ENCODE measurements at regions not wholly inside any gene's neighbourhood (a gene's known extent, or its start where the extent isn't known, plus 50 kb on each side); places are given as distances from the start of the nearest gene placed in this dataset.

DNA sequence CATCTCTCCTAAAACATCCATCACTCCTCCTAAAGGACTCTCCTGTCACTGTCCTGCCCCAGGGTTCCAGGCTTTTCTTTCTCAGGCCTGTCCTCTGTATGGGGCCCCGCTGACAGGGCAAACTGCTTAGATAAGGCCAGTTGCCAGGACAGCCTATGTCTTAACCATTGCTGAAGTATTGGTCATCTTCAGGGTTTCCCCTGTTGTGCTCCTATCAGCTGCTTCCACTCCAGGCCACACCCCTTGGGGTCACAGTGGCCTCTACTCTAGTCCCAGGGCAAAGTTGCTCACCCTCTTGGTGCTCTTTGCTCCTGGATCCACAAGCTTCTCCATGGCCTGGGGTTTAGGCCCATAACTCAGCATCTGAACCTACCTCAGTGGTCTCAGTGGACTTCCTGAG is 138.0 kb upstream of the PJA1 start:
- no peak for DNase-seq

DNA sequence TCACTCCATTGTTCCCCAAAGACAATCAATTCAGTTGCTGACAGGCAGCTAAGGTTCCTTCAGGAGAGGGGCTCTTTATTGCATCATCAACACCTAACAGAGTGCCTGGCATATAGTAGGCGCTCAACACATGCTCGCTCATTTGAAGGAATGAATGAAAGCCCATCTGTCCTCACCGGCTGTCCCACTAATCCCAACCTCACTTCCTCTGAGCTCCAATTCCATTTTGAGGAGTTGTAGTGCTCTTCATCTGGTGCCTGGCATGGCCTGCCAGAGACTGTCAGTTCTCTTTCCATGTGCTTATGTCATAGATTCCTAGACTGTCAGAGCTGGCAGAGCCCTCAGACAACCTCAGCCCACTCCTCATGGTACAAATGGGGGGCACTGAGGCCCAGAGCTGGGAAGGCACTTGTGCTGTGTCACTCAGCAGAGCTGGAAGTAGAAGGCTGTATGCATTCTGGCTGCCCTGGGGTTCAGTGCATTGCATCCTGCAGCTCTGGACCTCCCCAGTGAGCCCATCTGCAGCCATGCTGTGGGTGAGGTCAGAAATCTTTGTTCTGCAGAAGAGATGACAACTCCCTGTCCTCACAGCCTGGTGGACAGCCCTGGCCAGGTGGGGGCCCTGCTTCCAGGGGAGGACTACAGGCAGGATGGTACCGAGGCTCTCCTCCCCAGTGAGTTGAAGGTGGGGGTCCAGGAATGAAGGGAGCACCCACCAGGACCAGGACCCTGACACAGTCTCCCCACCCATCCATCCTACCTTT is 134.9 kb upstream of the PJA1 start:
- DNase-seq, result no peak

DNA sequence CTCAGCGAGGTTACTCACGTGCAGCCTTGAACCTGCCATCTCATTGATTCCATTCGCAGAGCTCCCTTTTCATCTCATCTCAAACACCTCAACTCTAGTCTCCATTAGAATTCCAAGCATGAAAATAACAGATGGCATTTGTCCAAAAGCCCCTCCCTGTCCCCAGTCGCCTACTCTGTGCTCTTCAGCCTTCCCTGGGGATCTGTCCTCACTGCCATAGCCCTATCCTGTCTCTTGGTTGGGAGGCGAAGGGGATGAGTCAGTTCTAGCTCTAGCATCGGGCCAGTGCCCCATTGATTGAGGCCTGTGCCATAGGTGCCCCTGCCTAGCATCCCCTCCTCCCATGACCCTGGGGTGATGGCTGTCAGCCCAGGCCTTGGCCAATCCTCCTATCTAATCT is 134.0 kb upstream of the PJA1 start:
- no peak for DNase-seq

DNA sequence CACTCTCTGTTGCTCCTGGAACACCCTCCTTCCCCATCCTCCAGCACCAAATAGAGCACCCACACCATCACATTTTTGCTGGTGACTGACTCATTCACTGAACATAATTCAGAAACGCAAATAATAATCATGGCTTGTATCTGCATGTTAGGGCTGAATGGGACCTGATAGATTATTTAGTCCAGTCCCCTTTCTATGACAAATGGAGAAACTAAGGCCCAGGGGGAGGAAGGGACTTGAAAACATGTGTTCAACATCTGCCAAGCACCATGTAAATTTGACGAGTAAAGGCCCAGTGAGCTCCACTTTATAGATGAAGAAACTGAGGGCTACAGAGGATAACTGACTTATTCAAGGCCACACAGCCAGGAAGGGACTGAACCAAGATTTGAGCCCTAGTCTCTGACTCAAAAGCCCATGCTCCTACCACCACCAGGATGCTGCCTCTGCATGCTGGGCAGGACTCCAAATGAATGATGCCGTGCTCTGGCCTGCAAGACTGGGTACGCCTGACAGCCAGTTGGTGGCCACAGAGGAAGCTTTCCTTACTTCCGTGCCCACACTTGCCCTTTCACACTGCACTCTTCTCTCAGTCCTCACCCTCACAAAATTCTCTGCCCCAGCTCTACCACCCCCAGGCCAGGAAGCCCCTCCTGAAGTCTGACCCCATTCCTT is 133.3 kb upstream of the PJA1 start:
- no peak for DNase-seq

DNA sequence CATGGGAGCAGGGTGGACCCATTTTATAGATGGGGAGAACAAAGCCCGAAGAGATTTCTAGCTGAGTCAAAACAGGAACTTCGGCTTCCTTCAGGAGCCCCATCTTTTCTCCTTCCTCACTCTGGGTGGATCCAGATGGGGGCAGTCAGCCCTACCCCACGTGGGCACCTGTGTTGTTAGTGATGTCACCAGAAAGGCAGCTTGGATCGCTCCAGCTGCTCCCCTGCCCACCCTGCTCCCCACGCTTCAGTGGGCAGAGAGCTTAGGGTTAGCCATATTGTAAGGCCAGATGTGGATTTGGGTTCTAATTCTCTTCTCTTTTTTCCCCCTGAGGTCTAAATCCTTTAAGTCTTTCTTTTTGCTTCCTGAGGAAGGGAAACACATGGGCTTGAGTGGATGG is 132.3 kb upstream of the PJA1 start:
- DNase-seq, result no peak

DNA sequence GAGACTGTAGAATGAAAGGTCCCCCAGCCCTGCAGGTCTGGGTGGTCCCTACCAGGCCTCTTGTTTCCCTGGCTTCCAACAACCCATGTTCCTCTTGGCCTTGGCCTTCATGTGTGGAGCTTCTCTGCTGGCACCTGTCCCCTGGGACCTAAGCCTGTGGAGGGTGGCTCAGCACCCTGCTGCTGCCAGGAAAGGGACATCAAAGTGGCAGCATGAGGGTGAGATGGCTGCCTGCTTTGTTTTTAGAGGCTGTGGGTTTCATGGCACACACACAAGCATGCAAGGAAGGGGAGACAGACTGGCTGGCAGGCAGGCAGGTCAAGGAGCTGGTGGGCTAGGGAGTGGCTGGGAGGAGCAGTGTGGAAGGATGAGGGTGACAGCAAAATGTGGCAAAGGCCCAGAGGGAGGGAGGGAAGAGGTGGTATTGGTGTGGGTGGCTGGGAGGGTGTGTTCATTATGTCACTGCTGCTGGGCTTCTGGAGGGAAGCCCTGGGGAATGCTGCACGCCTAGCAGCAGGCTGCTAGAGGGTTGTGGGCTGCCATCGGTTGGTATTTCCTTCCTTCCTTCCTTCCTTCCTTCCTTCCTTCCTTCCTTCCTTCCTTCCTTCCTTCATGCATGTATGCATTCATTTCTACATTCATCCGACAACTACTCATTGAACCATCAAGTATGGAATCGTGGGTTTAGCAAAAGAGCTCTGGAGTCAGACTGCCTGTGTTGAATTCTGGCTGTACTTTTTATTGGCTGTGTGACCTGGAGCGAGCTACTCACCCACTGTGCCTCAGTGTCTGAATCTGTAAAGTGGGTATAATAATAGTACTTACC is 128.7 kb upstream of the PJA1 start:
- DNase-seq, result no peak

DNA sequence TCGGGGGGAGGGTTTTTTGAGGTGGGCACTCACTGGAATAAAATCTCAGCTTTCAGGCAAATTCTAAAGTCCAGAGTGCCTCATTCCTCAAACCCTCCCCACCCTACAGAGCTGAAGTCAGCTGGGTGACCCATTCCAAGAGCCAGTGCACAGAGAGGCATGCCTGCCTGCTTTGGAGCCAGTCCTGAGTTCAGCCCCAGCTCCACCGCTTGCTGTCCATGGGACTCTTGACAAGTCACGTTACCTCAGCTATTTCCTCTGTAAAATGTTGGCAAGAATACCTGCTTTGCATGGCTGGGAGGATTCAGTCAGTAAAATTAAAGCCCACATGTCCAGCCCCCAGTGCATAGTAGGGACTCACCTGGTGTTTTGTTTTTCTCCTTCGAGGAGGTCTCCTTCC is 125.9 kb upstream of the PJA1 start:
- no peak for DNase-seq

DNA sequence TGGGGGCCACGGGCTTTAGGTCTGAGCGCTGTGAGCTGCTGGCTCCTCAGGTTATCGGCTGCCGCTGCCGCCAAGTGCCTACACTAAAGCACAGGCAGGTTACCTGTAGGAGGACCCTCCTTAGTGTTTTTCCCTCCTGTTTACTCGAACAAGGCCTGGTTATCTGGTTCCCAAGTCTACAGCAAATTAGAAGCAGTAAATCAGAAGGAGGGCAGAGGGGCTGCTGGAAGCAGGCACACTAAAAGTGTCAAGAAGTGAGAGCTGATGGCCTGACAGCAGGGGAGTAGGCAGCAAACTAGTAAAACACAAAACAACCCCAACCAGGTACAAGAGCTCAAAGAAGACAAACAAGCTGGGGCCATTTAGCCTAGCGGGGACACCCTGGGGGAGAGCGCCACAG is 125.0 kb upstream of the PJA1 start:
- no peak for DNase-seq

DNA sequence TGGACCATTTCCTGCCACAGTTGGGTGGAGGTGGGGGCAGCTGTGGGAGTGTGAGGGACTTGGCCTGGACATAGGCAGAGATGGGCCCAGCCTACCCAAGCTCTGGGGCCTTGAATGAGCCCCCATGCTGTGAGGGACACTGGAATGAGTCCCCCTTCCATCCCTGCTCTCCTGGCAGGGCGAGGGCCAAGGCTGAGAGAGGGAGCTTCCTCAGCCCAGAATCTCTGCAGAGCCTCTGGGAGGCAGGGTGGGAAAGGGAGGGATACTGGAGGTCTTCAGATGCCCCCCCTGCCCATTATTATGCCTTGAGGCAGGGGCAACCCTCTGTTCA is 124.5 kb upstream of the PJA1 start:
- DNase-seq, result no peak

DNA sequence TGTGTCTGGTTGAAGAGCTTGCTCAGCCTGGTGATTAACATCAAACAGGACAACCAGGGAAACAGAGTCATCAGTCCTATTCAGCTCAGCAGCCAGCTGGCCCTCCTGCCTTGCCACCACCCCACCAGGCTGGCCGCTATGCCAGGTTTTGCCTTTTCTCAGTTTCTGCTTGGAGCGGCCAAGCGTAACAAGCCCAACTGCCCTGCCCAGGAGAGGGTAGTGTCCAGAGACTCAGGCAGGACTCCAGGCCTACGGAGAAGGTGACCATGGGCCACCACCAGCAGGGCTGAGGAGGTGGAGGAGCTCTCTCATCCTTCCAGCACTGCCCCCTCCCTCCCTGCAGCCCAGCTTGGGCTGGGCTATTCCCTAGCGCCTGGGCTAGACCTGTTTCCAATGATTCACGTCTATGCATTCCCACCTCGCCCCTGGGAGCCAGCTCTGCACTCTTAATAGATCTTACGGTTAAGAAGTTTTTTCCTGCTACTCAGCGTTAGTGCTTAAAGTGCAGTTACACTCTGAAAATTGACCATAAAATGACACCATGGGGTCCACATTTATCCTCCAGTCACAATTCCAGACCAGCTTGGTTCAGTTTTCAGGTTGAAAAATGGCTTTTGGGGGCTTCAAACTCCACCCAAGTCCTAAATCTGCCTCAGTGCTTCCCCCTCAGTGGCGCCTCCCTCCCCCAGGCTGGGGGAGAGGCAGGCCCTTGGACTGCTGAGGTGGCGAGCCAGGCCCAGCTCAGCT is 124.0 kb upstream of the PJA1 start:
- DNase-seq, result no peak

DNA sequence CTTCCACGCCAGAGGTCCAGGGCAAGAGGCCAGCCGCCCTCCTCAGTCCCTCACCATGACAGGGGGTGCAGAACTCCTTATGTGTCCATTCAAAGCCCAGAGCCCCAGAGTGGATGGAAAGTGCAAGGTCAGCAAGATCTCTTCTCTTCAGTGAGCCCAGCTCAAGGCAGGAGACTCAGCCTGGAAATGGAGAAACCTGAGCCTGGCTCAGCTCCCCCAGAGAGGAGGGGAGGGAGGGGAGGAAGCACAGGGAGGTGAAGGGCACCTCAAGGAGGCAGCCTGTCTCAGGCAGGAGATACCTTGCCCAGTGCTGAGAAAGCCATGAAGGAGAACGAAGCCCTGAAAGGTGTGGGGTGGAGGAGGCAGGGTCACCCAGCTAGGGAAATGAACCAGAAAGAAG is 121.8 kb upstream of the PJA1 start:
- no peak for DNase-seq

DNA sequence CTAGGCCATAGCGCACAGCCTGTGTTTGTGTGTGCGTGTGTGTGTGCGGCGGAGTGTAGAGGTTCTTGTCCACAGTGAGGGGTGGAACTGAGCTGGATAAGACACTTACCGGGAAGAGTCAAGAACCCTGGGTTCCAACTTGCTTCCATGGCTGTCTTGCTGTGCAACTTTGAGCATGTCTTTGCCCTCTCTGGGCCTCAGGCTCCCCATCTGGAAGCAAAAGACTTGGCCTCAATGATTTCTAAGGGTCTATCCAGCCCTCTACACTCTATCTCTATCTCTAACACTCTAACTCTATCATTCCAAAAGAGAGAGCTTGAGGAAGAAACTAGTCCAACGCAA is 121.3 kb upstream of the PJA1 start:
- no peak for DNase-seq

DNA sequence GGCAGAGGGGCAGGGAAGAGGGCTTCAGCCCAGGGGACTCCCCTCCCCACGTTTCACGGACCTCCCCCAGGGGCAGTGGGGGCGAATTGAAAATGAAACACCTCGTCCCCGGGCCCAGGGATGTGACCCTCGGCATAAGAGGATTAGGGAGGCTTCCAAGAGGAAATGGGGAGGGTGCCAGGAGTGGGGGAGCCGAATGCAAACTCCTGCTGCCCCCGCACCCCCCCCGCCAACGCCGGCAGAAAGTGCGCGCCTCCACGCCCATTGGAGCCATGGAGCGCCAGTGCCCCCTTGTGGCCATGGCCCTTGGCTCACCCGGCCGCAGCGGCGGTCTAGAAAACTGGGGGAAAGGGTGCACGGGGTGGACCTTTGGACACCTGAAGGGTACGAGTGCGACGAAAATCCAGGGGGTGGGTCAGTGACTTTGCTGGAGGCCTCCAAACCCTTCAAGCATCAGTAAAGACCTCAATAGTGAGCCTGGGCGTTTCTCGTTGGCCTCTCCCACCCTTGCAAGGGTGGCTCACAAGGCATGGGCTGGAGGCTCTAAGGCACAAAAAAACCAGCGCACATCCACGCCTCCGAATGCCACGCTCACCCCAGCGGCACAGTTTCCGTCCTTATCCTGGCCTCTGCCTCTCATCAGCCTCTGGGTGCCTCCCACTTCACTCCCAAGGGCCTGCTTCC is 120.8 kb upstream of the PJA1 start:
- DNase-seq, result no peak

DNA sequence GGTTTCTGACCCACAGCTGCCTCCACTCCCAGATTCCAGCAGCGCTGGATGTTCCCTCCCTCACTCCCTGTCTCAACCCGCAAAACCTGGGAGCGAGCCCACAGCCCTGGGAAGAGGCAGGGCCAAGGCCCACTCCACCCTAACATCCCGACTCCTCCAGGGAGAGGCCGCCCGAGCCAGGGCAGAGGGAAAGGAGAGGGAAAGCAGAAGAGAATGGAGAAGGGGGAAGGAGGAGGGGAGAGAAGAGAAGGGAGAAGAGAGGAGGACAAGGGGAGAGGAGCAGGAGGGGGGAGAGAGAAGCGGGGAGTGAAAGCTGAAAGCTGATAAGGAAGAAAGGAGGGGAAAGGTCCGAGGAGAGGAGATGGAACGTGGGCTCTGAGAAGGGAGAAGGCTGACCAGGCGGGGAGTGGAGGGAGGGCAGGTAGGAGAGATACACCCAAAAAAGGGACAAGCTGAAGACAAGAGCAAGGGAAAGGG is 120.2 kb upstream of the PJA1 start:
- DNase-seq, result no peak

DNA sequence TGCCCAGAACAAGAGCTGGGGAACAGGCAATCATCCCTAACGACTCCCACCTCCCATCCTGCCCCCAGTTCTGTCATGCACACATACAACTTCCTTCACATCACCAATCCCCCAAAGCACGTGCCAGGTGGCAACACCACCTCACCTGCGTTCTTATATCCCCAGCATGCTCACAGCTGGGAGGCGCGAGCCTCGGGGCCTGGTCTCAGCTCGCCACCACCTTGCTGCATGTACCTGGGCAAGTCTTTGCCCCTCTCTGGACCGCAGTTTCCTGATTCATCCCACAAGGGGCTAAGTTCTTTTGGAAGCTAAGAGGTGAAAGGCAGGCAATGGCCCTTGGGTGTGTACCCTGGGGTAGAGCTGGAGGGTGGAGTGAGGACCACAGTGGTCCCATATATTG is 119.2 kb upstream of the PJA1 start:
- no peak for DNase-seq

DNA sequence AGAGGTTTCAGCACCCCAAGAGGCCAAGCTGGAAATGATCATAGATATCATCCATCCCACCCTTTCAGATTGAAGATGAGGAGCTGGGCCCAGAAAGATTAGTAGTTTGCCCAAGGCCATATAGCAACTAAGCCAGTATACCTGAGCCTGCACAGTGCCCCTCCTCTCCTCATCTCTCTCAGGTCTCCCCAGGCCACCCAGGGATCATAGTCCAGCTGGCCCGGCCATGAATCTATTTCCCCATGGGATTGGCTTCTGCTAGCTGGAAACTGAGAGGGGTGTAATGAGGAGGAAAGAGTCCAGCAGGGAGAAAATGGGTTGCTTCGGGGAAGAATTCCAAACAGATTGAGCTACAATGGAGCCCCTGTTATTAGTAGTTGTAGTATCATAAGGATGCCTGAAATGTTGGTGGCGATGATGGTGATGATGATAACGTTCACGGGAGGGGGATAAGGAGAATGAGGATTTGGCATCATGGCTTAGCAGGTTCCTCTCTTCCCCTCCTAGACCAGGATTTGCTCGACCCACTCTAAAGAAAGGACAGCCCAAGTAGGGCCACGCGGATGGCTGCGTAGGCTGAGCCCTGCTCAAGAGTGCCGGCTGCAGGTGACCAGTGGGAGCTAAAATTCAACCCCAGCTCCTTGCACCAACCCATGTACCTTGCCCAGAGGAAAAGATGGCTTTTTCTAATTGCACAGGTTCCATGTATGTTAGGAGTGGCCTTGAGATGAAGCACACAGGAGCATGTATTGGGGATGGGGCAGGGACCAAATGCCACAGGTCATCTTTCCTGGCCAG is 117.8 kb upstream of the PJA1 start:
- no peak for DNase-seq

DNA sequence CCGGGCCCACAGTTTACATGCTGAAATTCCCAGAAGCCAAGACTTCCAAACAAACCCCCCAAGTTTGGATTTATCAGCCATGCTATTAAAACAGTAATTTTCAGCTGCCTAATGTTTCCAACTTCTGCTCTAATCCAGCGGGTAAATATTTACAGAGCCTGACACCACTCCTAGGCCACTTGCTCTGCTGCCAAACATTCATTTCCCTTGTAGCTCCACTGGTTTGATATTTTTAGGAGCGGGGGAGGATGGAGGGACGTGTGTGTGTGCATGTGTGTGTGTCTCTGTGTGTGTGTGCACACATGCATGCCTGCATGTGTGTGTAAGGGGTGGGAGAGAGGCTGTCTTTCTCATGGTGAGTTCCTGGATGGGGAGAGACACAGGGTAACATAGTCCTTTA is 115.7 kb upstream of the PJA1 start:
- peak; percentile 2 for DNase-seq

DNA sequence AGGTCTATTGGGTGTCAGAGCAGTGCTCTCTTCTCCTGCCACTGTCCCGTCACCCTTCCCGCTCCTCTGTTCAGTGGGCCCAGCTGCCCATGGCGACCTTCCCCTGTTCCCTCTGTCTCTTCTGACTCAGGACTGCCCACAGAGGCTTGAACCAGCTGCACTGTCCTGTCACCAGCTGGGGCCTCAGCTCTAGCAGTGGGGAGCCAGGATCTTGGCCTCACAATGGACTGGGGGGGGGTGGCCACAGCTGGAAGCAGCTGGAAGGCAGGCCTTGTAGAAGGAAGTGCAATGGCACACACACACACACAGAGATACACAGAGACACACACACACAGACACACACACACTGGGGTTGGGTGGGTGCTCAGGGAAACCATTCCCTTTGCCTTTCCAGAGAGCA is 114.0 kb upstream of the PJA1 start:
- no peak for DNase-seq

DNA sequence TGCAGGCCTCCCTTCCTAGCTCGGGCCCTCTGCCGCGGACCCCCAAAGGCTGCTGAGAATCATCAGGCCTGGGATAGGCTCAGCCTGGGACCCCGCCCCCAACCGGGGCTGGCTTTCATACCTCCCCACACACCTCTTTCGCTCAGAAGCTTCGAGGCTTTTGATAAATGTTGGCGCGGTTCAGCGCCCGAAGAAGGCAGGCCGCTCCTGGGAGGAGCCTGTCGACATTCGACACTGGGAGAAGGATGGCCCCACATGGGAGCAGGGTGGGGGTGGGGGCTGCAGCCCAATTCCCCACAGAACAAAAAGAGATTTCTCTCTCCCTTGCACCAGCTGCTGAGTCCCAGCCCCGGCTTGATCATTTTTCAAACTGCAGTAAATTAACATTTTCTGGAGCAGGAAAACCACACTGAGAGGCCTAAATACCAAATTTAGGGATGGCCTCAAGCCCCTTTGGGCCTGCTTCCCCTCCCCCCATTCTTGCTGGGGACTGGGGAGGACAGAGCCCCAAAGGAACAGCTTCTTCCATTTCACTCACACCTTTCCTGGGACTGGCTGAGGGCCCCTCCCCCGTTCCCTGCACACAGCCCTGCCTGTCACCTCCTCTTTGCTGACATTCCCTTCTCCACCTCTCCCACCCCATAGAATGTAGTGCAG is 112.9 kb upstream of the PJA1 start:
- DNase-seq, result no peak

DNA sequence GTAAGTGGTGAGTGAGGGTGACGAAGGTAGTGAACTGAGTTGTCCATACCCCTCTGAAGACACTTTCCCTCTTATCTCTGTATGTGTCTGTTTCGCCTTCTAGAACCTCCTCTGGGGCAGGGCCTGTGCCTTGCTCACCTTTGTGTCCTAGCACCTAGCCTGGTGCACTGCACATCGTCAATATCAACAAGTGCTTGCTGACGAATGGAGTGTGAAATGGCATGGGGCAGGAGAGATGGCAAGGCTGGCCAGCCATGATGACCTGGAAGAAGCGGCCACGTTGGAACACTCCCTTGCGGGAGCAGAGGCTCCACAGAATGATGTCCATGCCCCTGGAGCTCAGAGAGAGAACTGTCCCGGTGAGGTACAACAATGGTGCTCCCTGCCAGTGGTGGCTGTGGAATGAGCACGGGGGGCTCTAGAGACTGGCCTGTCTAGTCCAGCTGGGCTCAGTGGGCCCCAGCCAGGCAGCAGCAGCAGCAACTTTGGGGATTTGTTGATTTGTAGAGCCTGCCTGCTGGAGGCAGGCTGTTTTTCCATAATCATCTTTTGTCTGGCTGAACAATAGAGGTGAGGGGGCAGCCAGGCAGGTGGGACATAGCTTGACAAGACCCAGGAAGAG is 112.2 kb upstream of the PJA1 start:
- DNase-seq, result no peak

DNA sequence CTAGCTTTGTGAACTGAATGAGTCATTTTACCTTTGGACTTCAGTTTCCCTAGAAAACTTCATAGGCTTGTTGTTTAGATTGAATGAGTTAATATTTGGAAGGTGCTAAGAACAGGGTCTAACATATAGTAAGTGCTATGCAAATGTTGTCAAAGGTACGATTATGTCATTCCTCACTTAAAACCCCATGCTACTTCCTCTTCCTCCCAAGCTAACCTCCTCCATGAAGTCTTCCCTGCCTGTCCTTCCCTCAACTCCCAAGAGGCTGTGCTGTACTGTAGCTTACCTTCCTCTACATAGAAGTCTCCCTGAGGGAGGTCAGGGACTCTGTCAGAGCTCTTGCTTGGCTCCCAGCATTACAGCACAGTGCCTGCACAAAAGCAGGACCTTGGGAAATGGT is 103.4 kb upstream of the PJA1 start:
- no peak for DNase-seq
